ENCODE measurements at regions not wholly inside any gene's neighbourhood (a gene's known extent, or its start where the extent isn't known, plus 50 kb on each side); places are given as distances from the start of the nearest gene placed in this dataset.

DNA sequence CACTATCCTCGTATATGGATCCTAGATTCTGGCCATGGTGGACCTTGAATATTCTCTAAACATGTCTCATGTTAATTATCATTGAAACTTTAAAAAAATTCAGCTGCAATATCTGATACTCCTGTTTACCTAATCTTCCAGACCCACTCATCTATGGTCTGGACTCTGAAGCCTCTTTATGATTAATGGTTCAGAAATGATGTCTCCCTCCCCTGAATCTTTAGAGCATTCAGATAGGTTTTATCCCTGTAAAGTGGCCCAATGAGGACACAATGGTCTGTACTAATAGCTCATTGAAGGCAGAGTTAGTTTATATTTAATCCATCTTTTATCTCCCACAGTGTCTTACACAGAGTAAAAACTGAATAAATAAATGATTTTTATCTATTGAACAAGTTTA, 53.0 kb upstream of the DUSP10 start:
- no peaks in the 10 kb centered on the region for H3K36me3 ChIP-seq (ENCODE audit: control insufficient read depth in 1 of 2, insufficient read depth in 2 of 2, low read depth in 1 of 2, low read length in 2 of 2)
- no peaks in the 10 kb centered on the region for H3K27me3 ChIP-seq (ENCODE audit: control insufficient read depth in 1 of 2, insufficient read depth in 1 of 2, low read length in 2 of 2)
- WGBS = 90% methylated on average over 1 of the region's 1 CpG
- no peak overlapping the region for H4K91ac ChIP-seq (ENCODE audit: low read length)
- no peak overlapping the region for H3K23ac ChIP-seq (ENCODE audit: low read length in 2 of 2)
- no peak overlapping the region for H3K18ac ChIP-seq (ENCODE audit: low read depth in 1 of 2, low read length in 2 of 2)
- no peak overlapping the region for H2BK5ac ChIP-seq (ENCODE audit: low read depth, low read length, poor library complexity, severe bottlenecking)
- H3K9ac ChIP-seq (ENCODE audit: low read length) = no peak overlapping the region
- DNase-seq = no peak
- no peaks in the 10 kb centered on the region for H3K79me1 ChIP-seq (replicated peaks; ENCODE audit: low read length, poor library complexity, severe bottlenecking)
- H4K8ac ChIP-seq (ENCODE audit: low read length) = no peak overlapping the region
- H2BK120ac ChIP-seq (ENCODE audit: low read depth, low read length) = no peak overlapping the region
- peaks cover 3% of the 10 kb centered on the region for H3K9me3 ChIP-seq (ENCODE audit: control insufficient read depth, low read length)
- no peak overlapping the region for H2AK5ac ChIP-seq (ENCODE audit: low read length, severe bottlenecking)
- no peak overlapping the region for H2AFZ ChIP-seq (ENCODE audit: low read depth, low read length)
- no peak overlapping the region for H3K4me3 ChIP-seq (ENCODE audit: insufficient read depth in 1 of 2, low read depth in 1 of 2, low read length in 2 of 2)
- peaks cover 2% of the 10 kb centered on the region for H3K4me1 ChIP-seq (ENCODE audit: control insufficient read depth, insufficient read depth, low read depth, low read length)
- H3K4ac ChIP-seq (ENCODE audit: low read depth in 1 of 2, low read length in 2 of 2) = no peak overlapping the region
- H3K4me2 ChIP-seq (ENCODE audit: low read length, poor library complexity, severe bottlenecking) = no peak overlapping the region
- no peak overlapping the region for H2BK12ac ChIP-seq (ENCODE audit: low read length in 2 of 2)
- no peak overlapping the region for H3K14ac ChIP-seq (ENCODE audit: low read length in 2 of 2)
- H2BK15ac ChIP-seq (ENCODE audit: low read depth, poor library complexity, severe bottlenecking) = no peak overlapping the region
- H3K27ac ChIP-seq (ENCODE audit: low read length, poor library complexity, severe bottlenecking) = no peak overlapping the region

DNA sequence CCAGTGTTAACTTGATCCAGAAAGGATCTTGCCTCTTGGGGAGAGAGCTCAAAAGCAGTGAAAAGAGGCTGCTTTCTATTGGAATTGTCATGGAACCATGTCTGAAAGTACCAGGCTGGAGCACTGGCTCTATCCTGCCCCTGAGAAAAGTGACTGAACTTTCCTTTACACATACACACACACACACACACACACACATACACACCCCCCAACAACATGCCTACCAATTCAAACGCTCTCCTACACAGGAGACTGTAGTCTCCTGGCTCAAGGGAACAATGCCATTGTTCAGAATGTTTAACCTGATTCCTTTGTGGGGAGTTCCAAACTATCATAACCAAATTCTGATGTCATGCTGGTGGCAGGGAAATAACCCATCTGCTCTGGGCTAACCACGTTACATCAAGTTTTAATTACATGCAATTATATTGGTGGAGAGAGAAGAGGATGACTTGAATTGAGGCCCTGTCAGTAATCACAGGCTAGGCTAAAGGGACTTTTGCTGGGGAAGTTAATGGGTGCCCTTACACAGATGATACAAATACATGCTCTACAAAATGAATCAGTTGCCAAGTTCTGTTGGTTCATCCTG, 52.3 kb upstream of the DUSP10 start:
- Histone ChIP-seq H3K18ac (ENCODE audit: low read depth in 1 of 2, low read length in 2 of 2) (no peak overlapping the region), H3K27me3 (ENCODE audit: control insufficient read depth in 1 of 2, insufficient read depth in 1 of 2, low read length in 2 of 2) (no peaks in the 10 kb centered on the region), H3K4me1 (ENCODE audit: control insufficient read depth, insufficient read depth, low read depth, low read length) (peaks cover 2% of the 10 kb centered on the region), H4K8ac (ENCODE audit: low read length) (no peak overlapping the region), H3K4ac (ENCODE audit: low read depth in 1 of 2, low read length in 2 of 2) (no peak overlapping the region), H3K14ac (ENCODE audit: low read length in 2 of 2) (no peak overlapping the region), H3K79me1 (replicated peaks; ENCODE audit: low read length, poor library complexity, severe bottlenecking) (no peaks in the 10 kb centered on the region), H3K9ac (ENCODE audit: low read length) (no peak overlapping the region), H2BK15ac (ENCODE audit: low read depth, poor library complexity, severe bottlenecking) (no peak overlapping the region), H2BK5ac (ENCODE audit: low read depth, low read length, poor library complexity, severe bottlenecking) (peak overlapping the region; percentile 35), H2BK12ac (ENCODE audit: low read length in 2 of 2) (no peak overlapping the region), H3K36me3 (ENCODE audit: control insufficient read depth in 1 of 2, insufficient read depth in 2 of 2, low read depth in 1 of 2, low read length in 2 of 2) (no peaks in the 10 kb centered on the region), H3K4me3 (ENCODE audit: insufficient read depth in 1 of 2, low read depth in 1 of 2, low read length in 2 of 2) (no peak overlapping the region), H2AFZ (ENCODE audit: low read depth, low read length) (no peak overlapping the region), H3K27ac (ENCODE audit: low read length, poor library complexity, severe bottlenecking) (peak overlapping the region; percentile 52), H2AK5ac (ENCODE audit: low read length, severe bottlenecking) (peak overlapping the region; percentile 61), H3K23ac (ENCODE audit: low read length in 2 of 2) (no peak overlapping the region), H3K4me2 (ENCODE audit: low read length, poor library complexity, severe bottlenecking) (no peak overlapping the region), H3K9me3 (ENCODE audit: control insufficient read depth, low read length) (no peaks in the 10 kb centered on the region), H2BK120ac (ENCODE audit: low read depth, low read length) (no peak overlapping the region), H4K91ac (ENCODE audit: low read length) (no peak overlapping the region)
- 100% methylated on average over 1 of the region's 2 CpGs for WGBS
- no peak for DNase-seq

DNA sequence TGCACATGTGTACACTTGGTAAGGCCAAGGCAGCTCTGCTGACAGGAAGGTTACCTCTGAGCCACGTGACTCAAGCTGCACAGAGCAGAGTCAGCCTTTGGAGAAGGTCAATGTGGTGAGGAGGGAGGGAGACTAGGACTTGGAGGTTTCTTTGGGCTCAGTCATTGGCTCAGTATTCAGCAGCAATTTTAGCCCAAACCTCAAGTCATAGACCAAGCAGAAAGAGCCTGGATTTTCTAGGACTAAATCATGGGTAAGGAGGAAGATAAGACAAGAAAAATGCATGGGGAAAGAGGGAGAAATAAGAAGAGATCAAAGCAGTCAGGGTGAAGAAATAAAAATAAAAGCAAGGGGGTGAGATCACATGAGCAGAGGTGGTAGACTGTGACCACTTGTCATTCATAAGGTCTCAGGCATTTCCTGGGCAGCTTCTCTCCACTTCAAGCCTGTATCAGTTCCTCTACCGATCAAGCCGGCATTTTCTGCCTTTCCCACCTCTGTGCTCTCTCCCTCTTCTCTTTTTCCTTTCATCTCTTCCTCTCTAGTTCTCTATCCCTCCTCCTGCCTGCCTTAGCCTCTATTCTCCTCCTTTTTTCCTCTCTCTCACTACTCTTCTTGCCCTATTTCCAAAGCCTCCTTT, 51.7 kb upstream of the DUSP10 start:
- Histone ChIP-seq H3K27me3 (ENCODE audit: control insufficient read depth in 1 of 2, insufficient read depth in 1 of 2, low read length in 2 of 2) (no peaks in the 10 kb centered on the region), H3K9ac (ENCODE audit: low read length) (no peak overlapping the region), H3K4ac (ENCODE audit: low read depth in 1 of 2, low read length in 2 of 2) (no peak overlapping the region), H3K9me3 (ENCODE audit: control insufficient read depth, low read length) (no peaks in the 10 kb centered on the region), H2AK5ac (ENCODE audit: low read length, severe bottlenecking) (no peak overlapping the region), H2AFZ (ENCODE audit: low read depth, low read length) (no peak overlapping the region), H3K4me2 (ENCODE audit: low read length, poor library complexity, severe bottlenecking) (no peak overlapping the region), H2BK120ac (ENCODE audit: low read depth, low read length) (no peak overlapping the region), H2BK15ac (ENCODE audit: low read depth, poor library complexity, severe bottlenecking) (no peak overlapping the region), H3K36me3 (ENCODE audit: control insufficient read depth in 1 of 2, insufficient read depth in 2 of 2, low read depth in 1 of 2, low read length in 2 of 2) (no peaks in the 10 kb centered on the region), H3K14ac (ENCODE audit: low read length in 2 of 2) (no peak overlapping the region), H3K27ac (ENCODE audit: low read length, poor library complexity, severe bottlenecking) (peak overlapping the region; percentile 52), H4K91ac (ENCODE audit: low read length) (no peak overlapping the region), H4K8ac (ENCODE audit: low read length) (no peak overlapping the region), H2BK12ac (ENCODE audit: low read length in 2 of 2) (no peak overlapping the region), H2BK5ac (ENCODE audit: low read depth, low read length, poor library complexity, severe bottlenecking) (peak overlapping the region; percentile 35), H3K18ac (ENCODE audit: low read depth in 1 of 2, low read length in 2 of 2) (no peak overlapping the region), H3K79me1 (replicated peaks; ENCODE audit: low read length, poor library complexity, severe bottlenecking) (no peaks in the 10 kb centered on the region), H3K4me3 (ENCODE audit: insufficient read depth in 1 of 2, low read depth in 1 of 2, low read length in 2 of 2) (no peak overlapping the region), H3K23ac (ENCODE audit: low read length in 2 of 2) (no peak overlapping the region), H3K4me1 (ENCODE audit: control insufficient read depth, insufficient read depth, low read depth, low read length) (peaks cover 2% of the 10 kb centered on the region)
- DNase-seq = no peak
- WGBS = 84% methylated on average over 3 of the region's 3 CpGs

DNA sequence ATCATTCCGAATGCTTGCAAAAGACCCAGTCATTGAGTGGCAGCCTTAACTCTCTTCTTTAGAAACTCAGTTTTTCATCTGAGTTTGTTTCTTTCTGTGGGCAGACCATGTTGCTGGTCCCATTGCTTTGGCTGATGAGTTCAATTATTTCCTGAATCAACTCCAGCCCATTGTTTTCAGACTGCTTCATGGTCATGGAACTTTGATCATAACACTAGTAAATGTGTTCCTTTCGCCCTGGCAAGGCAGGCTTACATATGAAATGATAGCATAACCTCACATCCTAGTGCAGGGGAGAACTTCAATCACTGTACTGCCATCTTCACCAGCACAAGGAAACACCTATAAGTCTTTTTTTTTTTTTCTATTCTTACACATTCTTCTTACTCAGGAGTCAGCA, 50.0 kb upstream of the DUSP10 start:
- no peak overlapping the region for H3K4ac ChIP-seq (ENCODE audit: low read depth in 1 of 2, low read length in 2 of 2)
- no peak overlapping the region for H2BK5ac ChIP-seq (ENCODE audit: low read depth, low read length, poor library complexity, severe bottlenecking)
- no peak overlapping the region for H3K4me2 ChIP-seq (ENCODE audit: low read length, poor library complexity, severe bottlenecking)
- no peaks in the 10 kb centered on the region for H3K79me1 ChIP-seq (replicated peaks; ENCODE audit: low read length, poor library complexity, severe bottlenecking)
- no peak overlapping the region for H4K8ac ChIP-seq (ENCODE audit: low read length)
- WGBS = 90% methylated on average over 2 of the region's 2 CpGs
- H3K27ac ChIP-seq (ENCODE audit: low read length, poor library complexity, severe bottlenecking) = no peak overlapping the region
- no peak overlapping the region for H2BK15ac ChIP-seq (ENCODE audit: low read depth, poor library complexity, severe bottlenecking)
- H3K23ac ChIP-seq (ENCODE audit: low read length in 2 of 2) = no peak overlapping the region
- H3K4me1 ChIP-seq (ENCODE audit: control insufficient read depth, insufficient read depth, low read depth, low read length) = peaks cover 2% of the 10 kb centered on the region
- no peak overlapping the region for H2BK120ac ChIP-seq (ENCODE audit: low read depth, low read length)
- no peak overlapping the region for H3K14ac ChIP-seq (ENCODE audit: low read length in 2 of 2)
- H3K27me3 ChIP-seq (ENCODE audit: control insufficient read depth in 1 of 2, insufficient read depth in 1 of 2, low read length in 2 of 2) = no peaks in the 10 kb centered on the region
- H3K18ac ChIP-seq (ENCODE audit: low read depth in 1 of 2, low read length in 2 of 2) = no peak overlapping the region
- no peak for DNase-seq
- no peak overlapping the region for H2BK12ac ChIP-seq (ENCODE audit: low read length in 2 of 2)
- no peak overlapping the region for H4K91ac ChIP-seq (ENCODE audit: low read length)
- H3K9ac ChIP-seq (ENCODE audit: low read length) = no peak overlapping the region
- no peak overlapping the region for H2AK5ac ChIP-seq (ENCODE audit: low read length, severe bottlenecking)
- H2AFZ ChIP-seq (ENCODE audit: low read depth, low read length) = no peak overlapping the region
- H3K4me3 ChIP-seq (ENCODE audit: insufficient read depth in 1 of 2, low read depth in 1 of 2, low read length in 2 of 2) = no peak overlapping the region
- H3K9me3 ChIP-seq (ENCODE audit: control insufficient read depth, low read length) = no peaks in the 10 kb centered on the region
- no peaks in the 10 kb centered on the region for H3K36me3 ChIP-seq (ENCODE audit: control insufficient read depth in 1 of 2, insufficient read depth in 2 of 2, low read depth in 1 of 2, low read length in 2 of 2)

Data from mesenchymal stem cell (in vitro differentiated cells and primary cell).